Adrenal gland (tissue), 9 donors: ENCODE measurements at regions not wholly inside any gene's neighbourhood (a gene's known extent, or its start where the extent isn't known, plus 50 kb on each side); places are given as distances from the start of the nearest gene placed in this dataset.
A peak's percentile ranks its signal among the peaks of the same experiment; 100 is the strongest.

Source experiments
- DNase-seq, 7 donors: peaks; one replicate each; pipeline ENCODE4 v3.0.0-alpha.2; 2019 to 2020
- H3K27ac ChIP-seq, 5 donors: fragments of 200-600 bp; sonication (generic) in 4 of 5; 1 replicate in 3 of 5; 2 replicates in 2 of 5; pipeline versions ENCODE4 v1.5.1 to v1.8.0; 2016 to 2020; ENCODE audit warnings: mild to moderate bottlenecking in 1 of 5
- H3K27me3 ChIP-seq: fragments of 200-600 bp; 2 replicates; pipeline ENCODE4 v1.8.0; 2021
- H3K36me3 ChIP-seq, 2 donors: fragments of 200-600 bp; replicated peaks in 1 of 2; 1 replicate in 1 of 2; 2 replicates in 1 of 2; pipeline versions ENCODE4 v1.5.1 to v1.8.0; 2018 to 2022
- H3K4me1 ChIP-seq, 2 donors: fragments of 200-600 bp; replicated peaks in 1 of 2; 1 replicate in 1 of 2; 2 replicates in 1 of 2; pipeline versions ENCODE4 v1.5.1 to v1.8.0; 2018 to 2021
- H3K4me3 ChIP-seq, 4 donors: fragments of 200-600 bp; sonication (generic) in 3 of 4; one replicate each; pipeline ENCODE4 v1.5.1; 2016 to 2018
- H3K9me3 ChIP-seq, 3 donors: fragments of 200-600 bp; sonication (generic) in 1 of 3; replicated peaks in 1 of 3; 1 replicate in 2 of 3; 2 replicates in 1 of 3; pipeline versions ENCODE4 v1.5.1 to v1.8.0; 2016 to 2021
- CTCF ChIP-seq, 6 experiments: fragments of 450-650 bp in 4 of 6; fragments of 200-600 bp in 2 of 6; sonication (generic) in 1 of 6; IDR thresholded peaks; 1 replicate in 5 of 6; 2 replicates in 1 of 6; pipeline versions ENCODE4 v1.5.1 to v1.8.0; 2016 to 2021; ENCODE audit warnings: antibody characterized with exemption in 6 of 6, mild to moderate bottlenecking in 2 of 6, moderate library complexity in 1 of 6
- POLR2A ChIP-seq, 2 donors: fragments of 450-650 bp; IDR thresholded peaks; one replicate each; pipeline ENCODE4 v1.6.1; 2017; ENCODE audit warnings: antibody characterized with exemption in 2 of 2, mild to moderate bottlenecking in 2 of 2, moderate library complexity in 1 of 2
- WGBS, 4 donors: extraction: QIAGEN DNeasy Blood & Tissue Kit in 2 of 4; methylation state at CpG; one replicate each; pipeline versions ENCODE4 v1.1.5 to v1.1.7; 2013 to 2017; 5-methylcytosine and 5-hydroxymethylcytosine counted together
- intact Hi-C, 2 donors: fragments of 100-400 bp; cut with DNase I; formaldehyde crosslinking; loops; one replicate each; pipeline versions ENCODE4 v1.14.1 to v1.15.0; 2022 to 2023
- donor health status: healthy with polysubstance abuse.
- donor health status: Bipolar disorder and iron deficiency.
- donor health status: DM: yes; HTN: yes; CAD: no.
- donor health status: DM: no; HTN: no; CAD: no.
- donor health status: DM: no; HTN: no; CAD: no.

- Histone ChIP-seq H3K4me3 (no peak overlapping the region), H3K9me3 (no peaks in the 10 kb centered on the region), H3K27me3 (no peaks in the 10 kb centered on the region), H3K36me3 (no peaks in the 10 kb centered on the region), H3K27ac (no peak overlapping the region), H3K4me1 (no peaks in the 10 kb centered on the region)
- intact Hi-C loops, result no loop called here
- TF ChIP-seq CTCF (IDR thresholded peaks at IDR 0.05) (no peak), POLR2A (IDR thresholded peaks at IDR 0.05) (no peak)
- DNase-seq, result no peak
- 53 to 70% (median 66%) methylated on average over 1 of the region's 1 CpG for WGBS, 4 donors
These were observed 87.5 kb upstream of the CBLB start for GRCh38 chr3:105956306-105956705.

GRCh38 chr3:105957722-105958121 is 88.9 kb upstream of the CBLB start:
- Histone ChIP-seq H3K9me3 (no peaks in the 10 kb centered on the region), H3K27me3 (no peaks in the 10 kb centered on the region), H3K4me1 (no peaks in the 10 kb centered on the region), H3K36me3 (no peaks in the 10 kb centered on the region), H3K27ac (no peak overlapping the region), H3K4me3 (no peak overlapping the region)
- TF ChIP-seq CTCF (IDR thresholded peaks at IDR 0.05) (no peak), POLR2A (IDR thresholded peaks at IDR 0.05) (no peak)
- 85 to 95% (median 91%) methylated on average over 5 of the region's 5 CpGs for WGBS, 4 donors
- DNase-seq, result no peak
- intact Hi-C loops, result no loop called here

- Histone ChIP-seq H3K27me3 (no peaks in the 10 kb centered on the region), H3K4me3 (no peak overlapping the region), H3K27ac (no peak overlapping the region), H3K9me3 (no peaks in the 10 kb centered on the region), H3K36me3 (no peaks in the 10 kb centered on the region), H3K4me1 (no peaks in the 10 kb centered on the region)
- 83 to 93% (median 91%) methylated on average over 5 of the region's 5 CpGs for WGBS, 4 donors
- intact Hi-C loops, result no loop called here
- TF ChIP-seq CTCF (IDR thresholded peaks at IDR 0.05) (no peak), POLR2A (IDR thresholded peaks at IDR 0.05) (no peak)
- DNase-seq, result no peak
These were observed 89.6 kb upstream of the CBLB start for GRCh38 chr3:105958237-105959000.

GRCh38 chr3:105959851-105960250 is 91.0 kb upstream of the CBLB start:
- intact Hi-C loops, result no loop called here
- TF ChIP-seq POLR2A (IDR thresholded peaks at IDR 0.05) (no peak), CTCF (IDR thresholded peaks at IDR 0.05) (no peak)
- 54 to 70% (median 58%) methylated on average over 3 of the region's 3 CpGs for WGBS, 4 donors

More at GRCh38 chr3:105959851-105960250, 91.0 kb upstream of the CBLB start:
- no peaks in the 10 kb centered on the region for H3K27me3 ChIP-seq
- H3K9me3 ChIP-seq, result no peaks in the 10 kb centered on the region
- H3K27ac ChIP-seq, result no peak overlapping the region
- H3K4me3 ChIP-seq, result no peak overlapping the region
- peak in 2 of 7 donors; percentile 1 to 16 for DNase-seq
- H3K36me3 ChIP-seq, result no peaks in the 10 kb centered on the region
- H3K4me1 ChIP-seq, result no peaks in the 10 kb centered on the region
